HG03060 (cell line): ENCODE measurements at regions not wholly inside any gene's neighbourhood (a gene's known extent, or its start where the extent isn't known, plus 50 kb on each side); places are given as distances from the start of the nearest gene placed in this dataset.

Source experiments
- ATAC-seq: cut with Tn5 transposase; IDR thresholded peaks from one replicate; pipeline ENCODE4 v1.9.1; 2021; ENCODE audit warnings: low read depth, moderate number of reproducible peaks; ENCODE audit not compliant: unreplicated experiment

- no peak for ATAC-seq
Measured at GRCh38 chr4:138032222-138032621, 209.9 kb downstream of the SLC7A11 start.

GRCh38 chr4:138030375-138030774, 211.8 kb downstream of the SLC7A11 start:
- ATAC-seq = no peak

- ATAC-seq = no peak
Measured at GRCh38 chr4:138028923-138029322, 213.2 kb downstream of the SLC7A11 start.

GRCh38 chr4:138021139-138021830, 220.9 kb downstream of the SLC7A11 start:
- no peak for ATAC-seq

GRCh38 chr4:138014590-138015288, 227.4 kb downstream of the SLC7A11 start:
- no peak for ATAC-seq

GRCh38 chr4:138013625-138014024, 228.5 kb downstream of the SLC7A11 start:
- no peak for ATAC-seq

GRCh38 chr4:138010639-138011038, 231.5 kb downstream of the SLC7A11 start:
- ATAC-seq = peak; percentile 78

GRCh38 chr4:138007572-138007971, 234.6 kb downstream of the SLC7A11 start:
- no peak for ATAC-seq

GRCh38 chr4:138005486-138005885, 236.7 kb downstream of the SLC7A11 start:
- no peak for ATAC-seq

- peak; percentile 98 for ATAC-seq
Measured at GRCh38 chr4:138003248-138003647, 238.9 kb downstream of the SLC7A11 start.

GRCh38 chr4:137998666-137999429, 243.3 kb downstream of the SLC7A11 start:
- ATAC-seq = no peak

- no peak for ATAC-seq
Measured at GRCh38 chr4:137997496-137997895, 244.7 kb downstream of the SLC7A11 start.

- no peak for ATAC-seq
Measured at GRCh38 chr4:137994853-137995252, 247.3 kb downstream of the SLC7A11 start.

GRCh38 chr4:137993232-137993631, 248.9 kb downstream of the SLC7A11 start:
- no peak for ATAC-seq

- no peak for ATAC-seq
Measured at GRCh38 chr4:137981277-137981676, 260.9 kb downstream of the SLC7A11 start.

GRCh38 chr4:137980641-137981040, 261.5 kb downstream of the SLC7A11 start:
- no peak for ATAC-seq

GRCh38 chr4:137979938-137980337, 262.2 kb downstream of the SLC7A11 start:
- no peak for ATAC-seq

GRCh38 chr4:137968956-137969678, 273.0 kb downstream of the SLC7A11 start:
- ATAC-seq = no peak

- no peak for ATAC-seq
Measured at GRCh38 chr4:137967480-137968190, 274.5 kb downstream of the SLC7A11 start.

GRCh38 chr4:137966504-137966903, 275.6 kb downstream of the SLC7A11 start:
- no peak for ATAC-seq
